Activated T-cell treated with anti-CD3 and anti-CD28 coated beads for 4 hours (primary cell): ENCODE measurements at regions not wholly inside any gene's neighbourhood (a gene's known extent, or its start where the extent isn't known, plus 50 kb on each side); places are given as distances from the start of the nearest gene placed in this dataset.
"Not testable (repeated sequence)": the region's sequence is repeated elsewhere in the genome, so short reads cannot be mapped to it uniquely, and the experiment has no call there.

Experiments
- DNase-seq: peaks from one replicate; pipeline ENCODE4 v3.0.0-alpha.2; 2020

DNA sequence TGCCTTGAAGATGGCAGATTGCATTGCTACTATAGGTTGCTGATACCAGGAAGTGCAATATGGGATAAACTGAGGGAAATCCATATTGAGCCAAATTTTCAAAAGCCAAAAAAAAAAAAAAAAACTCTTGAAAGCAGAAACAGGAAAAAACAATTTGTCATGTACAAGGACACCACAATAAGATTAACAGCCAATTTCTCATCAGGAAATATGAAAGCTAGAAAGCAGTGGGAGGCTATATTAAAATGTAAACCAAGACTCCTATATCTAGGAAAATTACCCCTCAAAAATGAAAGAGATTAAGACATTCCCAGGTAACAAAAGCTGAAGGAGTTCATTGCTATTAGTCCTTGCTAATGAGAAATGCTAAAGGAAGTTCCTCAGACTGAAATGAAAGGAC is 462.8 kb upstream of the DPH6 start:
- DNase-seq = no peak

DNA sequence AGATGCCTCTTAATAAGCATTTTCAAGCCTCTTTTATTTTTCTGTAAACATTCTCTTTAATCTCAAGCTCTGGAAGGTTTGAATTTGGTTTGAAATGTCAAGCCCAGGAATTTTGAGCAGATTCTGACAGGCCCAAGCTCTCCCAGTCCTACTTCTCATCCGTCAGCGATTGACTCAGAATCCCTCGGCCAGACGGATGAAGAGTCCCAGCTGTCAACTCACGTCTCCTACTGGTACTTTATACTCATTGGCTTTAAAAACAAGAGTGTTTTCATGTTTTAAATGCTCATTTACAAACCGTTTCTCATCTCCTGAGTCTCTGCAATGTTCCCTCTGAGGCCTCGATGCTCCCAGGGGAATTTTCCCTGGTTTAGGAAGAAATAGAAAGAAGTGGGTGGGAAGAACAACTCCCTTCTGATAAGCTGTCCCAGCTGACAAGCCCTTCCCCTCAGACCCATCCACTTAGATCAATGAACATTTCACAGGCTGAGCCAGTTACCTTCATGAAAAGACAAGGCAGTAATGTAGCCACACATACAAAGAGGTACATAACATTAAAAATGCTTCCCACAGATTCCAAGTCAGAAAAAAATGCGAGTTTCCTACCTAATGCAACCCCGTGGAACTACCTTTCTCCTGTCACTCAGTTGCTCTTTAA is 478.2 kb upstream of the DPH6 start:
- no peak for DNase-seq

DNA sequence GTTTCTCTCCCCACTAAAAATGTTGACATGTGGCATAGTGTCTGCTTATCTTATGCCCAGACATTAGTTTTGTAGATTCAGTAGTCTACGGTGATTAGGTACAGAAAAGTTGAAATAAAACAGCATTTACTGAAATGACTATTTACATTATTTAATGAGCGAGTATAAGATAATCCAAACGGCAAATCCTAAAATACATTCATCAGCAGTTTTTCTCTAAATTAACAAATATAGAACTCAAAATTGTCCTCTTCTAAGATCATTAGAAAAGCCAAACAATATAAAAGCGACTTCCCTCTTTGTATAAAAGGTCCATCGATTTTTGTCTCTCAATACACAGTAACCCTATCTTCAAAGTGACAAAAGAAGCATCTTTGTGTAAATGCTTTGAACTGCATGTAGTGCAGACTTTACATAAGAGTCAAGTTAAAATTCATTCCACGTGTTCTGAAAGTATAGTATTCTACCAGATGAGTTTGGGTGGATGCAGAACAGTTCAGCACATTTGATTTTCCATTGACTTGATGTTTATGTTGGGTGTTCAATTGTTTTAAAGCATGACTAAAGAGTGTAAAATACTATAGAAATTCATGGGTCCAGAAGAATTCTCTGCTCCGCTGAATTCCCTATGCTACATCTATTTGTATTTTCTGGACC is 480.8 kb upstream of the DPH6 start:
- DNase-seq = no peak

DNA sequence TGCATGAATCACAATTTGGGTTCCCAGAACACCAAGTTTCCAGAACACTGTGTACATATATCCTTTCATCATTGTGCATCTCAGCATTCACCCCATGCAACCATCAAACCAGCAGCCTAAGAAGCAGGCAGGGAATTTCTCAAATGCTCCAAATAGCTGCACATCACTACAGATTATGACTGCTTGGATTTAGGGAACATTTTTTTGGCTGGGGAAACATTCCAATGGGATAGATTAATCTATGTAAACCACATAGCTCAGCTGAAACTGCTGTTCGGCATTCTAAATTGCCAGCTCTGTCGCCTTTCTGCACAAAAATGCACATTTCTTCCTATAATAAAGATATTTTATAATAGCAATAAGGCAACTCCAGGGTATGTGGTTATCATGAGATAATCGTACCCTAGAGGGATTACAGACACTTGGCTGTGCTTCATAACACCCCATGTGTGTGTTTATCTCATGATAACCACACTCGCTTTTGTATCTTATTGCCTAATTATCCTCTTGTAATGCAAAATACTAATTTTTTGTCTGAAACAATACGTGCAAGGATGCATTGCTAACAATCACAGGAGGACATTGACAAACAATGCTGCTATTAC is 483.7 kb upstream of the DPH6 start:
- no peak for DNase-seq

DNA sequence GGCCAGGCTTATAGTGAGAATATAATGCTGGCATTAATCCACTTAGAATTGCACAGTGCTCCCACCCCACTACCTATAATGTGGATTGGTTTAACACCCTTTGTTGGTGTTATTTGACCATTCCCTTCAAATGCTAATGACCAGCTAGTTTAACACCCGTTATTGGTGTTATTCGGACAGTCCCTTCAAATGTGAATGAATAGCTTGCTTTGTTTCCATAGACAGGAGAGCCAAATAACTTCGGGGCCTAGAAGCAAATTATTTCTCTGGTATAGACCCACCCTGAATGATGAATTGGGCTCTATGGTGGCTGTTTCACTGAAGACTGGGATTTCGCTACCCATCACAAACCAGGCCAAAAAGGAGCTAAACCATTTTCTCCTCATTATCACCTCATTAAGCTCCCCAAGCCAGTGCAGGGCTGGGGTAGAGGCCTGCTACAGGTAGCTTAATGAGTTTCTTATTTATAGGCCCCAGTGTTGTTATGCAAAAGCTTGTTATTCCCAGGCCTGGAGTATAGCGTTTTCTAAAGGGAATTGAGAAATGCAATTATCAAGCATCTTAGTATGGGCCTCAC is 494.1 kb upstream of the DPH6 start:
- no peak for DNase-seq

DNA sequence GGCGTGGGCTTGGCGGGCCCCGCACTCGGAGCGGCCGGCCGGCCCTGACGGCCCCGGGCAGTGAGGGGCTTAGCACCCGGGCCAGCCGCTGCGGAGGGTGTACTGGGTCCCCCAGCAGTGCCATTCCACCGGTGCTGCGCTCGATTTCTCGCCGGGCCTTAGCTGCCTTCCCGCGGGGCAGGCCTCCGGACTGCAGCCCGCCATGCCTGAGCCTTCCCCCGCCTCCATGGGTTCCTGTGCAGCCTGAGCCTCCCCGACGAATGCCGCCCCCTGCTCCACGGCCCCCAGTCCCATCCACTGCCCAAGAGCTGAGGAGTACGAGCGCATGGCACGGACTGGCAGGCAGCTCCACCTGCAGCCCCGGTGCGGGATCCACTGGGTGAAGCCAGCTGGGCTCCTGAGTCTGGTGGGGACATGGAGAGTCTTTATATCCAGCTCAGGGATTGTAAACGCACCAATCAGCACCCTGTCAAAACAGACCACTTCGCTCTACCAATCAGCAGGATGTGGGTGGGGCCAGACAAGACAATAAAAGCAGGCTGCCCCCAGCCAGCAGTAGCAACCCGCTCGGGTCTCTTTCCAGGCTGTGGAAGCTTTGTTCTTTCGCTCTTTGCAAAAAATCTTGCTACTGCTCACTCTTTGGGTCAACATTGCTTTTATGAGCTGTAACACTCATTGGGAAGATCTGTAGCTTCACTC is 501.2 kb upstream of the DPH6 start:
- not testable (repeated sequence) for DNase-seq

DNA sequence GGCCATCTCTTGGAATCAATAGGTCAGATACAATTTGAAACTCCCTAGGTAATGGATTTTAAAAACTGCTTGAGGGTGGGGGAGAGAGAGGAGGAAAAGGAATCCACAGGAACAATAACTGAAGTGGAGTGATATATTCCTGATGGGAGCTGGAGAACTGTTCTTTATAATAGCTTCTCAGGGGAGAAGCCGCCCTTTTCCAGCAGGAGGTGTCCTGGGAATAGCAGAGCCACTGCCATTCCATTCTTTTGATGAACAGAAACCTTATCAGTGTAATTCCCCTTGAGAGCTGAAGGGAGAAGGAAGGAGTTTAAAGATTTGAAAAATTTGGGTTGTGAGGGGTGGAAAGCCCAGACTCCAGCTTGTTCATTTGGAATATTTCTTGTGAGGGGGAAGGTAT is 504.9 kb upstream of the DPH6 start:
- no peak for DNase-seq

DNA sequence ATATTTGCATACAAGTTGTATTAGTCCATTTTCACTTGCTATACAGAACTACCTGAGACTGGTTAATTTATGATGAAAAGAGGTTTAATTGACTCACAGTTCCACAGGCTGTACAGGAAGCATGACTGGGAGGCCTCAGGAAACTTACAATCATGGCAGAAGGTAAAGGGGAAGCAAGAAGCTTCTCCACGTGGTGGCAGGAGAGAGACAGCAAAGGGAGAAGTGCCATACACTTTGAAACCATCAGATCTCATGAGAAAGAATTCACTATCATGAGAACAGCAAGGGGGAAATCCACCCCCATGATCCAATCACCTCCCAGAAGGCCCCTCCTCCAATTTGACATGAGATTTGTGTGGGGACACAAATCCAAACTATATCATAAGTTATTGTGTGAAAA is 506.7 kb upstream of the DPH6 start:
- DNase-seq = not testable (repeated sequence)

DNA sequence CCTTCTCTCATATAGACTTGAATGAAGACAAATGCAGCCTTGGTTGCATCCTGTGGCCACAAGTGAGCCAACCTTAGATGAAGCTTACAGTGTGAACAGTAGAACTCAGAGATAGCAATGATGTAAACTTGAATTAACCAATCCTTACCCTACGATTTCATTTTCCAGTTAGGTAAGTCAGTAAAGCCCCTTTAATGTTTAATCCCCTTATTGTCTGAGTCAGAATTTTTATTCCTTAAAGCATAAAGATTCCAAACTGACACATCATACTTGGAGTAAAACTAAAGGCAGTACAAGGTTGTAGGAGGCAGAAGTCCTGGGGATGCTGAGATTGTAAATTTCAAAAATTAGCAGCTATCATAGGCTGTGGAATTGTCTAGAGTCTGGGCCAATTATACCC is 507.8 kb upstream of the DPH6 start:
- DNase-seq = no peak

DNA sequence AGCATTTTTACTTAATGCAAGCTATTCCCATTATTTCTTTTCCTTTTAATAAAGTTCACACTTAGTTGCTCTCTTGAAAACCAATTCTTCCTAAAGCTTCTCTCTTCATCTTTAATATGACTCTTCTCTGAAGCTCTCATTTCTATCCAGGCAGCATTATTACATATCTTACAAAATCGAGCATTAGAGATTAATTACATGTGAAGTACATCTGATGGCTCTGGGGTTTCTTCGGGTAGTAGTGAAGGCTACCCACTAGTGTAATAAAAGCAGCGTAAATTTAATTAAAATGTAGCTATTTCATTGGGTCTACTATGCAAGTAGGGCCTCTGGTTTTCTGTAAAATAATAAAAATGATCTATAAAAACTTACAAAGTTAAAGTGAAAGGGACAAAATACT is 513.6 kb upstream of the DPH6 start:
- no peak for DNase-seq

DNA sequence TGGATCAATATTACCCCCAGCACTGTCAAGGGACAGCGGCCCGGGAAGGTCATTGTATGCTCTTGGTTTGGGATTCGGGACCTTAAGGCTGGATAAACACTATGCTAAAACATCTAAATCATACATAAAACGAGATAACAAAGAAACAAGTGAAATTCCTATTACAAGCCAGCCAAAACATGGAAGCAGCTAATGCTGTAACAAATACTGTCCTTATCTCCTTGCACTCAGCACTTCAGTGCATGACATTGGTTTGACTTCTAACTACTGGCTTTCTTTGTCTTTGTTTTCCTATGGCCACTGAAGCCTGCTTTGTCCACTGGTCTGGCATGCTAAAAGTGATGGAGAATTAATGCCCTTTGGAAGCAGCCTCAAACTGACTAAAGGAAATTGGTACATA is 516.4 kb upstream of the DPH6 start:
- no peak for DNase-seq

DNA sequence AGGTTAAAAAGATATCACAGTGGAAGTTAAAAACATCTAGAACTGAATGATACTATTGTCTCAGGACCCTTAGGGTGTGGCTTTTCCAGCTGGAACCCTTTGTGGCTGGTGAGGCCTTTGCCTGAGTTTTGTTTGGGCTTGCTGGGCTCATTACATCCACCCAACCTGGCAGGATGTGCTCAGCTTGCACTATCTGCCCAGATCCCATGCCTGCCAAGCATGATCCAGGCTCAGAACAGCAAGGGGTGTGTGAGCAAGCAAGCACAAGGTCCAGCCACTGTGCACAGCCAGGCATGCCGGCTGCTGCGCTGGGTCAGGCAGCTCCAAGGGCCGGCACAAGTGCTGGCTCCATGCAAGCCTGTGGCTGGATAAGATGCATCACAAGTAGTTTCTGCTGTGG is 512.7 kb upstream of the CDIN1 start:
- no peak for DNase-seq

DNA sequence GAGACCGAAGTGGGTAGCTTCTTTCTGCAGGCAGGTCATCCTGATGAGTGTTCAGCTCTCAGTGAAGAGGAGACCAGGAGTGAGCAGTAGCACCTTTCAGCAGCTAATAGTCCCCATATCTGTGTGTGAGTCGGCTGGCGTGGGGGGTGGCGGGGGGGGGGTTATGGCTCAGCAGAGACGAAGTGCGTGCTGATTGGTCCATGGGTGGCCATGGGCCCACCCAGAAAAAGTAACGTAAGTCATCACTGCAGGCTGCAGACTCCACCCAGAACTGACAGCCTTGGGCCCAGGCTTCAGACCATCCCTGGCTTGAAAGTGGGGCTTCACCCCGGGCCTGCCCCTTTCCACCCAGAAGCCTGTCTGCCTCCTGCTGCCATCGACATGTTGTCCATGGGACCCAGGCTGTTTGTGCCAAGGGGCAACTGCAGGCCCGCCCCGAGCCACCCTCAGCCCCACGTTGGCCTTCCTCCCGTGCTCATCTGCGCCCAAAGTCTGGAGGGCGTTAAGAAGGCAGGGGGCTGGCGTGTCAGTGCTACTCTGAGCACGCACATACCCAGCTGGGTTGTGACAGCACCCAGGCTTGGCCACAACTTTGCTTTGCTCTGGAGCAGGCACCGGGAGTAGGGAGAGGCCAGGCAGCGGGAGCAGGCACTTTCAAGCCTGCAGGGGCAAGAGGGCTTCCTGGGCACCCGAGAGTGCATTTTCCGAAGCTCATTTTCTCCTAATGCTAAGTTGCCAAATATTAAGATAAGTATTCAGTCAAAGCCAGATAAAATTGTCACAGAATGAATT is 511.7 kb upstream of the CDIN1 start:
- no peak for DNase-seq

DNA sequence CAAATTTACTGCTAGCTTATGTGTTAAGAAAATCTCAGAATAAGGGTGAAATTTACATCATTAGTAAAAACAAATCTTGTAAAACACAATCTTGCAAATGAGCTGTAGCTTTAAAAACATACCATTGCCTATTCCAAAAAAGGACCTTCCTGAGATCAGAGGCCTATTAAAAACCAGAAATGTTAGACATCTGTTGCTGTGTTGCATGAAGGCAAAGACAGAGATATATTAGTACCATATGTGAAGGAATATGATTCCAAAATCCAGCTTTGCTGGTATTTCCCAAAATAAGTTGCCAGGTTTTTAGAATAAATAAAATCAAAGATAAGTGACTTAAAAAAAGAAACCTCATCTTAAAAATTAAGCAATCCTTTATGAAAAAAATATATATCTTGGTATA is 504.1 kb upstream of the CDIN1 start:
- DNase-seq = no peak

DNA sequence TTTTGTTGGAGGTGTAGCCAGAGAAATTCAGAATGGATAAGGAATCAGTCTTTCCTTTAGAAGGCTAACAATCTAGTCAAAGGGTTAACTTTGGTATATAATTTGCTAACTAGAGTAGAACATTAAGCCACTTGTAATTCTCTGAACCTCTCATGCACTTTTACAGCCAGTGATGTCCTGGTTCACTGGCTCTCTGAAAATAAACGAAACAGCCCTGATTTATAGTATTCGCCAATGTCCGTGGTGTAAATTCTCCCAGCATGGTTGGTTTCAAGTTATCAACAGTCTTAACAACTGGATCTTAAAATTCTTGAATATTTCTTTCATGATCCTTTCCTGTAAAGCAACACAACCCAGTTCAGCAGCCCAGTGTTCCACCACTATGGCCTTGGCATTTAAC is 500.4 kb upstream of the CDIN1 start:
- no peak for DNase-seq

DNA sequence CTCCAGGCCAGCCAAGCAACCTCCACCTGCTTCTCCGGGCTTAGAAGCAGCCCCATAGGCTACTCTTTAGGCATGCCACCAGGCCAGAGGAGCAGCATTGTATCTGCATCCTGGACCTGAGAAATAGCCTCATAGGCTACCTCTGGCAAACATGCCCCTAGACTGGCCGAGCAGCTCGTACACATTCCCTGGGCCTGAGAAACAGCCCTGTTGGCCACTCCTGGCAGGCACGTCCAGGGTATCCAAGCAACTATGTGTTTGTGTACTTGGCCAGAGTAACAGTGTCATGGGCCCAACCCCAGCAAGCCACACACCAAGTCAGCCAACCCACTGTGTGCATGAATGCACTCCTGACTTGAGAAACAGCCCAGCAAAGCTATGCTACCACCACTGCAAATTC is 498.7 kb upstream of the CDIN1 start:
- DNase-seq = no peak

DNA sequence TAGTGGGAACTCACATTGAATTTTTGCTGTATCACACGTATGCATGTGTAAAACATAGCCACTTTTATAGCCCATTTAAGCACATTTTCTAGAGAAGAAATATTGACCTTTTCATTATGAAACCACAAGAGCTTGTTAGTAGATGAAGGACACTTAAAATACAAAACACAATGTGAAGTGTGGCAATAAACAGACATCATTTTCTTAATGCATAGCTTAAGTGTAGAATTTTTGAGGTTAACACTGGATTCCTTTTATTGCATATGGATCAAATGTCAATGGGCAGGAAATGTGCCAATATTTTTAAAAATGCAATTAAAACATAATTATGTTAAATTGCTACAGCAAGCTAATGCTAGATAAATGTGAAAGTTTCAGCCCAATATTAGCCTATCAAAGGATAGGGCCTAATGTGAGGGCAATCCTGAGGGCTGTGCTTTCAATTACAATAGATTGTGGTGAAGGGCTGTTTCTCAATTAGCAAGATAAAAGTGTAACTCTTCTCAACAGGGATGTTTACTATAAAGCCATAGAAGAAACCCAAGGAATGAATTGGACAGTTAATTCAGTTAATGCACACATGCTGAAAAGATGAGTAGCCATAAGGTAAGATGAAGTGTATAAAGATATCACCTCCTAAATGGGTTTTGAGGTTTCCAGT is 489.0 kb upstream of the CDIN1 start:
- DNase-seq = no peak

DNA sequence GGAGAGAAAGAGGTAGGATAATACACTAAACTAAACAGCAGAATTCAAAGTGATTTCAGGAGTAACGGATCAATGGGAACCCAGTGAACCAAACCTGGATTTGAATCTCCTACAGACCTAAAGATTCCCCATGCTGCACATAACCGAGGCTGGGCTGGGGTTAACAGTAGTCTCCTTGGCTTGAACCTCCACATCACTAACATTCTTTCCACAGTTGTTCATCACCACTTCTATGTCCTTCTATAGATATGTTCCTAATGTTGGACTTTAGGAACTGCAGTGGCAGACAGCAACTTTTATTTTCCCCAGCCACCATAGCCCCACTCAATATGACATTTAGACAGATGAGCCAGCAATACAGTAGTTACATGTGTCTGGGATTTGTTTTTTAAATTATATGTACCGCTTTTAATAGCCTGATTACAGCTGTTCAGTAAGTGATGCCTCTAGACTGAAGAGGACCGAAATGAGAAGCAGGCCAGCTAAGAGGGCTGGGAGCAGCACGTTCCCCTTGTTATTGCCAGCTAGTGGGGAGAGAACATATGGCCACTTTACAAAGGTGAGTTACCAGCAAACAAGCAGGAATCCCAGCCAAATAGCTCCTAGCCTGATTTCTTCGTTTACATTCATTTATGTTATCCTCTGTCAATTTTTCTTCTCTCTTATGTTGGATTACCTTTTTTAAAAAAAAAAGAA is 472.6 kb upstream of the CDIN1 start:
- DNase-seq = no peak

DNA sequence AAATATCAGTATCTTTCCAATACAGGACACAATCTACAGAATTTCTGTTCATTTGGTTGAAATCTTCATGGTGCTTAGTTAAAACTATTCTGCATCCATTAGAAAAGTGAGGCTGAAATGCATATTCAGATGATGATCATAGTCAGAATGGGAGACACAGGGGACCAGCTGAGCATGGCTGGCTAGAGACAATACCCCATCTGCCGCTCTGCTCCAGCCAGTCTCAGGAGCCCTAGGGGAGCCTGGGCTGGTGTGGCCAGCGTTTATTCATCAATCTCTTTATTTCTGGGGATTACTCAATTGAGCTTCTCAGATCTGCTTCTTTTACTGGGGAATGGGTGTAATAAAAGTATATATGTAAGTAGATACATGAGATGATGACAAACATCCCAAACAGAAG is 470.9 kb upstream of the CDIN1 start:
- no peak for DNase-seq

DNA sequence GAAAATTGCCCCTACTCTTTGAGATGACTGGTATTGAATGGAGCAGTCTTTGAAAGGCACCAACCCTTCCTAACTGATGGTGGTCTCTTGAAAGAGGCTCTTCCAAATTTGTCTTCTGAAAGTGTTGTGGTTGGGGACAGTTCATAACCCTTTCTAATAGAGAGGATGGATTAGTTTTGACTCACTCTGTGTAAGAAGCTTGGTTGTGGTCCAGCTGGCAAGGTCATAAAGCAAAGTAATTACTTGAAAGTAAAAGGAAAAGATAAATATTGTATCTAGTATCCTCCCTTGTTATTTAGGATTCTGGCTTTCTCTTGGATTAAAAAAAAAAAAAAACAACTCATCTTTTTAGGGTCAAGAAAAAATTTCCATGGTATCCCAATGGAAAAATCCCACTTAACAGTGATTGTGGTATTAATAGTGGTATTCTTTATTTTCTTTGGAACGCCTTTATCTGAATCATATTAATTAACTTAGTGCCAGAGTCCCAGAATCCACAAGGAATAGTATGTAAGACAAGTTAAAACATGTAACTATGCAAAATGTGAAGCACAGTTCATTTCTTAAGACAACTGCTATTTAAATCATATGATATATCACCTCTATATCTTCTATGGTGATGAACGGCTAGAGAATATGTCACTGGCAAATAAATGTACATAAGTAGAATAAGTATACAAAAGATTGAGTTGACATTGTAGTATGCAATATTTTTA is 469.3 kb upstream of the CDIN1 start:
- no peak for DNase-seq

DNA sequence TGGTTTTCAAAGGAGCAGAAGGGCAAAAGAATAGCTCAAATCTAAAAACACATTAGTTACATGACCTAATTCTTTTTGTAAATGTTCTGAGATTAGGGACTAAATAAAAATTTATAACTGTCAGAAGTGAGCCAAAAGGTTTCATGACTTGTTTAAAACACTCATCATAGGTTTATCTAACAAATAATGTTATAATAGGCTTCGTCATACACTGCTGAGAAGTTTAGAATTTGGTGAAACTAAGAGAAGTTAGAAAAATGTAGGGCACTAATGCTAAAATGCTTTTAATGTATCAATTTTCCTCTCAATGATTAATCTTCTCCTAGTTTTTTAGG is 468.8 kb upstream of the CDIN1 start:
- no peak for DNase-seq
